SU-DHL-6 (cell line): ENCODE measurements at regions not wholly inside any gene's neighbourhood (a gene's known extent, or its start where the extent isn't known, plus 50 kb on each side); places are given as distances from the start of the nearest gene placed in this dataset.

Experiments used
- EZH2phosphoT487 ChIP-seq: fragments of 200-600 bp; sonication (generic), shearing (Covaris generic); conservative IDR thresholded peaks from 2 replicates; pipeline ENCODE4 v1.6.1; 2018; ENCODE audit warnings: mild to moderate bottlenecking, antibody characterized with exemption, low read length, moderate library complexity, mixed read lengths
- TF ChIP-seq, protein P1 (sequence below): fragments of 200-600 bp; sonication (generic); IDR thresholded peaks from one replicate; pipeline ENCODE4 v1.5.1; 2017; ENCODE audit warnings: antibody characterized with exemption, mild to moderate bottlenecking, low read length, moderate library complexity; ENCODE audit not compliant: insufficient read depth, poor library complexity, severe bottlenecking

DNA sequence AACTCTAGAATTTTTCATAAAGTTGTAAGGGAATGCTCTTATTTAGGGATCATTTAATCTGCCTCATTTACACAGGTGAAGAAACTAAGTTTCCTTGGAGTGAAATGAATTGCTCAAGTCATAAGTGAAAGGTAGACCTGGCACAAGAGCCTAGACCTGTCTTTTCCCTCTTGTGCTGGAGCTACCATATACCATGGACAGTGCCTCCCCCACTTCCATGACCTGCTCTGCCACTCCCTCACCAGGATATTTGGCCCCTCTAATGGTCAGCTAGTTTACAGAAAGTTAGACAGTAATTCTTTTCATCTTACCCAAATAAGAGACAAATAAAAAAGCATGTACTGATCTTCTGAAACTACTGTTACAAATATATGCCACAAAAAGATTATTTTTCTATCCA lies 105.5 kb upstream of the ACO1 start:
- TF ChIP-seq, protein P1, sequence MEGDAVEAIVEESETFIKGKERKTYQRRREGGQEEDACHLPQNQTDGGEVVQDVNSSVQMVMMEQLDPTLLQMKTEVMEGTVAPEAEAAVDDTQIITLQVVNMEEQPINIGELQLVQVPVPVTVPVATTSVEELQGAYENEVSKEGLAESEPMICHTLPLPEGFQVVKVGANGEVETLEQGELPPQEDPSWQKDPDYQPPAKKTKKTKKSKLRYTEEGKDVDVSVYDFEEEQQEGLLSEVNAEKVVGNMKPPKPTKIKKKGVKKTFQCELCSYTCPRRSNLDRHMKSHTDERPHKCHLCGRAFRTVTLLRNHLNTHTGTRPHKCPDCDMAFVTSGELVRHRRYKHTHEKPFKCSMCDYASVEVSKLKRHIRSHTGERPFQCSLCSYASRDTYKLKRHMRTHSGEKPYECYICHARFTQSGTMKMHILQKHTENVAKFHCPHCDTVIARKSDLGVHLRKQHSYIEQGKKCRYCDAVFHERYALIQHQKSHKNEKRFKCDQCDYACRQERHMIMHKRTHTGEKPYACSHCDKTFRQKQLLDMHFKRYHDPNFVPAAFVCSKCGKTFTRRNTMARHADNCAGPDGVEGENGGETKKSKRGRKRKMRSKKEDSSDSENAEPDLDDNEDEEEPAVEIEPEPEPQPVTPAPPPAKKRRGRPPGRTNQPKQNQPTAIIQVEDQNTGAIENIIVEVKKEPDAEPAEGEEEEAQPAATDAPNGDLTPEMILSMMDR: no peak
- TF ChIP-seq EZH2phosphoT487: no peak
